ENCODE measurements at regions not wholly inside any gene's neighbourhood (a gene's known extent, or its start where the extent isn't known, plus 50 kb on each side); places are given as distances from the start of the nearest gene placed in this dataset.

DNA sequence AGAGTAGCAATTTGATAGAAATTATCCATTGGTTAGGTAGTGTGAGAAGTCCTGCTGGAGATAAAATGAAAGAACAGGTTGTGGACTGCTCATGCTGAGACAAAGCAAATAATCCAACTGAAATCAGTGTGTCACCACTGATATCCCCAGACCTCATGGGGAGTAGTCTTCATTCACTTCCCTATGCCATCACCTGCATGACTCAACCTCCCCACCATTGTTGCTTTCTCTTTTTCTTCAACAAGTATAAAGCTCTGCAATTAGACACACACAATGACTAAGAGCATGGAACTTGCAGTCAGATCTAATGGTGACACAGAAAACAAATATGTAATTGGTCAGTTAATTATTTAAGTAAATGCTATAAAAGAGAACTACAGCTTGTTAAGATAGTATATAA, 475.3 kb downstream of the RIT2 start:
- Histone ChIP-seq H3K36me3 (ENCODE audit: control insufficient read depth, insufficient read depth, low read length) (no peaks in the 10 kb centered on the region), H3K4me2 (ENCODE audit: low read length) (no peak overlapping the region), H3K9ac (no peak overlapping the region), H3K79me2 (no peaks in the 10 kb centered on the region), H3K9me3 (ENCODE audit: control insufficient read depth, low read length) (no peaks in the 10 kb centered on the region), H3K27ac (no peak overlapping the region), H2AFZ (no peak overlapping the region), H3K27me3 (ENCODE audit: control insufficient read depth, insufficient read depth, low read length) (no peaks in the 10 kb centered on the region), H3K4me1 (no peaks in the 10 kb centered on the region), H3K4me3 (ENCODE audit: low read depth, low read length) (no peak overlapping the region)
- TF ChIP-seq CTCF (IDR thresholded peaks at IDR 0.05) = no peak

- H3K4me1 ChIP-seq = no peaks in the 10 kb centered on the region
- TF ChIP-seq CTCF (IDR thresholded peaks at IDR 0.05) = no peak
- H3K9me3 ChIP-seq (ENCODE audit: control insufficient read depth, low read length) = no peaks in the 10 kb centered on the region
- no peaks in the 10 kb centered on the region for H3K27me3 ChIP-seq (ENCODE audit: control insufficient read depth, insufficient read depth, low read length)
- no peak overlapping the region for H3K4me2 ChIP-seq (ENCODE audit: low read length)
- no peak overlapping the region for H3K4me3 ChIP-seq (ENCODE audit: low read depth, low read length)
- H3K36me3 ChIP-seq (ENCODE audit: control insufficient read depth, insufficient read depth, low read length) = no peaks in the 10 kb centered on the region
- H2AFZ ChIP-seq = no peak overlapping the region
- no peaks in the 10 kb centered on the region for H3K79me2 ChIP-seq
- H3K27ac ChIP-seq = no peak overlapping the region
- no peak overlapping the region for H3K9ac ChIP-seq
Observed at GRCh38 chr18:42641996-42642395, 473.5 kb downstream of the RIT2 start.

DNA sequence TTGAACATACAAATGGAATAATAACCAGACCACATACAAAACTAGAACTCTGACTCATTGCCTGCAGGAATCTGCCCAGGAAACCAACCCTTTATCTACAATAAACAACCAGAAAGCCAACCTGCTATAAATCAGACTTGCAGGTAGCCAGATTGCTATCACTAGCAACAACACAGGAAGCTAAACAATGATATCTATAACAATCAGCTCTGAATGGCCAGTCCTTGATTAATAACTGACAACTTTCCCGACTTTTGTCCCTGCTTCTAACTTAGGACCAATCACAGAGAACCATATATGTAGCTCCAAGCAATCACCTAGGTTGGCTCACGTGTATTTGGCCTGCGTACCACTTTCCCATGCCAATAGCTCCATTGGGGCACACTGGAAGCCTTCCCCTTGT, 470.8 kb downstream of the RIT2 start:
- Histone ChIP-seq H3K4me1 (no peaks in the 10 kb centered on the region), H3K36me3 (ENCODE audit: control insufficient read depth, insufficient read depth, low read length) (no peaks in the 10 kb centered on the region), H2AFZ (no peak overlapping the region), H3K9ac (no peak overlapping the region), H3K4me2 (ENCODE audit: low read length) (no peak overlapping the region), H3K9me3 (ENCODE audit: control insufficient read depth, low read length) (no peaks in the 10 kb centered on the region), H3K4me3 (ENCODE audit: low read depth, low read length) (no peak overlapping the region), H3K79me2 (no peaks in the 10 kb centered on the region), H3K27ac (no peak overlapping the region), H3K27me3 (ENCODE audit: control insufficient read depth, insufficient read depth, low read length) (no peaks in the 10 kb centered on the region)
- TF ChIP-seq CTCF (IDR thresholded peaks at IDR 0.05) = no peak

DNA sequence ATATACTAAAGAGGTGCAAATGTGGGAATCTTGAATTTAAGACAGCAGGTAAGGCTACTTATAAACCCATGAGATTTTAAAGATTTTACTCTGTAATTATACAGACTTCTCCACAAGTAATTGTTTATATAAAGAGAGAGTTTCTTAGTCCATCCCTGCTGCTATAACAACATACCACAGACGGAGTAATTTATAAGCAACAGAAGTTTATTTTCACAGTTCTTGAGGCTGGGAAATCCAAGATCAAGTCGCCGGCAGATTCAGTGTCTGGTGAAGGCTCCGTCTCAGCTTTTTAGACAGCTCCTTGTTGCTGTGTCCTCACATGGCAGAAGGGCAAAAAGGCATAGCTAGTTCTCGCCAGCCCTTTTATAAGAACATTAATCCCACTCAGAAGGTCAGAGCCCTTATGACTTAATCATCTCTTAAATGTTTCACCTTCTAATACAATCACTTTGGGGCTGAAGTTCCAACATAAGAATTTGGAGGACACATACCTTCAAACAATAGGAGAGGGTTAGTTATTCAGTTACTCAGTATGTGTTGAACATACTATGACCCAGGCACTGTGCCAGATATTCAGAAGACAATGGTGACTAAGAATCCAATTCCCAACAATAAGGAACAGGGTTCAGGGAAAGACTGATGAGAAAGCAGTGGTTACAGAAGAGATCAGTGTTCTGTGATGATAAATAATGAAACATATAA, 466.0 kb downstream of the RIT2 start:
- H2AFZ ChIP-seq = no peak overlapping the region
- TF ChIP-seq CTCF (IDR thresholded peaks at IDR 0.05) = no peak
- no peak overlapping the region for H3K4me3 ChIP-seq (ENCODE audit: low read depth, low read length)
- H3K79me2 ChIP-seq = no peaks in the 10 kb centered on the region
- no peak overlapping the region for H3K9ac ChIP-seq
- no peaks in the 10 kb centered on the region for H3K9me3 ChIP-seq (ENCODE audit: control insufficient read depth, low read length)
- H3K4me2 ChIP-seq (ENCODE audit: low read length) = no peak overlapping the region
- no peak overlapping the region for H3K27ac ChIP-seq
- no peaks in the 10 kb centered on the region for H3K27me3 ChIP-seq (ENCODE audit: control insufficient read depth, insufficient read depth, low read length)
- H3K4me1 ChIP-seq = no peaks in the 10 kb centered on the region
- no peaks in the 10 kb centered on the region for H3K36me3 ChIP-seq (ENCODE audit: control insufficient read depth, insufficient read depth, low read length)

GRCh38 chr18:42654556-42654955, 460.9 kb downstream of the RIT2 start:
- Histone ChIP-seq H3K9me3 (ENCODE audit: control insufficient read depth, low read length) (no peaks in the 10 kb centered on the region), H2AFZ (no peak overlapping the region), H3K79me2 (no peaks in the 10 kb centered on the region), H3K4me1 (no peaks in the 10 kb centered on the region), H3K4me2 (ENCODE audit: low read length) (no peak overlapping the region), H3K4me3 (ENCODE audit: low read depth, low read length) (no peak overlapping the region), H3K36me3 (ENCODE audit: control insufficient read depth, insufficient read depth, low read length) (no peaks in the 10 kb centered on the region), H3K27me3 (ENCODE audit: control insufficient read depth, insufficient read depth, low read length) (no peaks in the 10 kb centered on the region), H3K9ac (no peak overlapping the region), H3K27ac (no peak overlapping the region)
- TF ChIP-seq CTCF (IDR thresholded peaks at IDR 0.05) = no peak

Data from parathyroid adenoma (tissue), 2 donors.